Amygdala (tissue), 56 donors: ENCODE measurements at regions not wholly inside any gene's neighbourhood (a gene's known extent, or its start where the extent isn't known, plus 50 kb on each side); places are given as distances from the start of the nearest gene placed in this dataset.

Experiments used
- DNase-seq, 56 donors: peaks; one replicate each; lab custom pipeline; 2025; lab: John Stamatoyannopoulos, UW

DNA sequence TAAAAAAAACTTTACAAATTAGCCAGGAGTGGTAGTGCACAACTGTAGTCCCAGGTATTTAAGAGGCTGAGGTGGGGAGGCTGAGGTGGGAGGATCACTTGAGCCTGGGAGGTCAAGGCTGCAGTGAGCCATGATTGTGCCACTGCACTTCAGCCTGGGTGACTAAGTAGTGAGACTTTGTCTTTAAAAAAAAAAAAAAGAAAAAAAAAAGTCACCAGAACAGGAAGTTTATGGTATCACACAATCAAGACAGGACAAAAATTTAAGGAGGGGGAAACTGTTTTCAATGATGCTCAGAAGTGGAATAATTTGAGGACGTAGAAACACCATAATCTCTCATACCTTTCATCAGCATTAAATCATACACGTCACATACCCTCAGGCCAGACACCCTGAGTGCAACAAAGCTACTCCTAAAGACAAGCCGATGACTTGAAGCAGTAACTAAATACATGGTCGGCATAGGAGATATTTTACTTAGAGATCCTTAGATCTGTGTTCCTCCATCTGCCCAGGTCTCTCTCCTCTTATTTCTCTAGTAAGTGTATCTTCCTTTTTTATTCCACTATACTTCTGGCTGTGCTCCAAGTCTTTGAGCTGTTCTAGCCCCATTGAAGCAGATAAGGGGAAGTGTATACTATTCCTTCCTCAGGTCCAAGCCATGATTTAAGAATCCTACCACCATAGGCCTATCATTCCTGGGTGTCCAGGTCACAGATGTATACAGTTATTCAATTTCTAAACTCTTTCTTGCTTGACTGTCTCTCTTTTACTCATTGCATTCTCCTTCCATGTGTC is 91.3 kb upstream of the APC start:
- DNase-seq, result no peak

DNA sequence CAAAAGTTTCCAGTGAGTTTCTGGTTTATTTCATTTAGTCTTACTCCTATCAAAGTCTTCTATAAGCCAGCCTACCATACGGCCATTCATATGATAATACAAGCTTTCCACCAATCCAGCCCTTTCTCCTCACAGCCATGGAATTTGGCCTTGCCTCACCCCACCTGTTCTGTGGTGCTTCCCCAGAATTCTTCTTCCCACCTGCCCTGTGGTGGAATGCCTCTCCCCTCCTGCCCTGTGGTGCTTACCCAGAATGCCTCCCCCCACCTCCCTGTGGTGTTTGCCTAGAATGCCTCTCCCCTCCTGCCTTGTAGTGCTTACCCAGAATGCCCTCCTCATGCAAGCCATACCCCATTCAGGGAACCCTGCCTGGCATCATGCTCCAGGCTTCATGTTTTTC is 90.3 kb upstream of the APC start:
- DNase-seq, result no peak

DNA sequence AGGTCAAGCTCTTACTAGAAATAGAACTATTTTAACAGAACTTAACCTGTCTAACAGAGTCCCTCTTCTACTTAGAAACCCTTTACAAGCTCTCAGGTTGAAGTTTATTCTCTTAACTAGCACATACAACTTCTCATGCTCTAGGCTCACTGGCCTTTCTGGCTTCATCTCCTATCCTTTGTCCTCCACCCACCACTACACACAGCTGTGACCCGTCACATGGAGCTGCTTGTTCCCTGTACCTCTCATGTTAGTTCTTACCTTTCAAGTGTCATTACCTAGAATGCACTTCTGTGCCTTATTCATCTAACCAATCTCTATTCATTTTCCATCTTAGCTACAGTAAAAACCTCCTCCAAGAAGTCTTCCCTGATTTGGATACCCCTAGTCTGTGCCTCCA is 89.4 kb upstream of the APC start:
- DNase-seq, result no peak

DNA sequence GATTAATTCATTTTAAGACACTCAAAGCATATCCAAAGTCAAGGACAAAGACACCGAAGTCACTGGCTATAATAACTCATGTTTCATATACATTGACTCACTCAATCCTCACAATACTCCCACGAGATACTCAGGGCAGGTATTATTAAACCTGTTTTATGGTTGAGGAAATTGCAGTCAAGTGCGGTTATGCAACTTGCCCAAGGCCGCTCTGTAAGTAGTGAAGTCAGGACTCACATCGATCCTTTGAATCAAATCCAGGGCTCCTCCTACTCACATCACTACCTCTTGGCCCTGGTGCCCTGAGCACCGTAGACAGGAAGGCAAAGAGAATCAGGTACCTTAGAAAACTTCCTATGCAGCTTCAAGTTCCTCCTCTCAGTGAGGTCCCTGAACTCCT is 87.8 kb upstream of the APC start:
- no peak for DNase-seq

DNA sequence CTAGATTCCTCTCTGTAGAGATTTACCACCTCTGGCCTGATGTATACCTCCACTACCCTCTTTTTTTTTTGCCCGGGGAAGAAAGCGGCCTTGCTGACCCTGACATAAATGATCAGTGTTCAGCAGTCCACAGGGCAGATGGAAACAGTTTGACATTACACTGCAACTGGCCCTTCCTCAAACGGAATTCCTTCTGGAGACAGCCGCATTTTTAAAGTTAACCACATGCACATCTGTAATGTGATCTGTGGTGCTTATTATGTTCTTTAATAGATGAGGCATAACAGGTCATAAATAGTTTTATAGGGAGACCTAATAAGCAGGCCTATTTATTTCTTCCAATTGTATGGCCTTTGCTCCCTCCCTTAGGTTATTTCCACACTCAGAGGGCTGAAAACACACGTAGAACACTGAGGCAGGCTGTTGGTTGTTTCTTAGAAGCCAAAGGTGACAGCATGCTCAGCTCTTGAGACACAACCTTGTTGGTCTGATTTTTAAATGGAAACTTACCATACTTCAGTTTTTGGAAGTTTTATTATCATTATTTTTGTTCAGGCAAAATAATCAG is 84.0 kb upstream of the APC start:
- DNase-seq, result no peak

DNA sequence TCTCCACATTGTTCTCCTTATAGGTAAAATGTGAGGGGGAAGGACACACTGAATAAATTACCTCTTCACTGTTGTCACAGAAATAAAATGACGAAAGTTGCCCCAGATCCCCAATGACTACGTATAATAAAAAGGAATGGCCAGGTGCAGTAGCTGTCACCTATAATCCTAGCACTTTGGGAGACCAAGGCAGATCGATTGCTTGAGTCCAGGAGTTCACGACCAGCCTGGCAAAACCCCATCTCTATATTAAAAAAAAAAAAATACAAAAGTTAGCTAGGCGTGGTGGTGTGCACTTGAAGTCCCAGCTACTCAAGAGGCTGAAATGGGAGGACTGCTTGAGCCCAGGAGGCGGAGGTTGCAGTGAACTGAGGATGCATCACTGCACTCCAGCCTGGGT is 82.2 kb upstream of the APC start:
- no peak for DNase-seq

DNA sequence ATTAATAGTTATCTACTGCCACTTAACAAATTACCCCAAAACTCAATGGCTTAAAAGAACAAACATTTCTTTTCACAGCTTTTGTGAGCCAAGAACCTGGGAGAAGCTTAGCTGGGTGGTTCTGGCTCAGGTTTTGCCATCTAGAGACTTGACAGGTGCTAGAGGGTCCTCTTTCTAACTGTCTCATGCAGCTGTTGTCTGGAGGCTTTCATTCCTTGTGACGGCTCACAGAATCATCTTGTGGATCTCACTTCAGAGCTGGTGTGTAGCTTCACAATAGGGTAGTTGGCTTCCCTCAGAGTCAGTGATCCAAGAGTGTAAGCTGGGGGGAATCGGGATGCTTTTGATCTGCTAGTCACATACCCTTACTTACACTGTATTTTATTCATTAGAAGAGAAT is 81.2 kb upstream of the APC start:
- DNase-seq, result no peak

DNA sequence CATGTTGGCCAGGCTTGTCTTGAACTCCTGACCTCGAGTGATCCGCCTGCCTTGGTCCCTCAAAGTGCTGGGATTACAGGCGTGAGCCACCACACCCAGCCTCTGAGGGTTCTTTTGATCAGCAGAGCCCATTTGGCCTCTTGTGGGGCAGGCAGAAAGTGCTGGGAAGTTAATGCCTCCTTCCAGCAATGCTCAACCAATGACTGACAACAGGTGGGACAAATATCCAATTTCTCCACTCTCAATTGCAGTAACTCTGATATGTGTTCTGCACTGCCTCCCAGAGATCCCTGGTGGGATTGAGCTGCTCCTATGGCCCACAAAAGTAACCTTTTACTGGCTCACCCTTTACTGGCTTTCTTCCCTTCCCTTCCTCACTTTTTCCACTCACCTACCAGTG is 79.9 kb upstream of the APC start:
- no peak for DNase-seq

DNA sequence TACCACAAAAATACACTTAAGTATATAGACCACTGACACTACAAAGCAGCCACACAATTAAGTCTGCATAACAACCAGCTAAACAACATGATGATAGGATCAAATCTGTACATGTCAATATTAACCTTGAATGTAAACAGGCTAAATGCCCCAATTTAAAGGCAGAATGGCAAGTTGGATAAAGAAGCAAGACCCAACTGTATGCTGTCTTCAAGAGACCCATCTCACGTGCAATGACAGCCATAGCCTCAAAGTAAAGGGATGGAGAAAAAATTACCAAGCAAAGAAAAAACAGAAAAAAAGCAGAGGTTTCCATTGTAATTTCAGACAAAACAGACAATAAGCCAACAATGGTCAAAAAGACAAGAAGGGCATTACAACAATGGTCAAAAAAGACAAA is 77.3 kb upstream of the APC start:
- no peak for DNase-seq

DNA sequence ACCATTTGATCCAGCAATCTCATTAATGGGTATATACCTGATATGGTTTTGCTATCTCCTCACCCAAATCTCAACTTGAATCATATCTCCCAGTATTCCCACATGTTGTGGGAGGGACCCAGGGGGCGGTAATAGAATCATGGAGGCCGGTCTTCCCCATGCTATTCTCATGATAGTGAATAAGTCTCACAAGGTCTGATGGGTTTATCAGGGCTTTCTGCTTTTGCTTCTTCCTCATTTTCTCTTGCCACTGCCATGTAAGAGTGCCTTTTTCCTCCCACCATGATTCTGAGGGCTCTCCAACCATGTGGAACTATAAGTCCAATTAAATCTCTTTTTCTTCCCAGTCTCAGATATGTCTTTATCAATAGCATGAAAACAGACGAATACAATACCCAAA is 74.5 kb upstream of the APC start:
- no peak for DNase-seq

DNA sequence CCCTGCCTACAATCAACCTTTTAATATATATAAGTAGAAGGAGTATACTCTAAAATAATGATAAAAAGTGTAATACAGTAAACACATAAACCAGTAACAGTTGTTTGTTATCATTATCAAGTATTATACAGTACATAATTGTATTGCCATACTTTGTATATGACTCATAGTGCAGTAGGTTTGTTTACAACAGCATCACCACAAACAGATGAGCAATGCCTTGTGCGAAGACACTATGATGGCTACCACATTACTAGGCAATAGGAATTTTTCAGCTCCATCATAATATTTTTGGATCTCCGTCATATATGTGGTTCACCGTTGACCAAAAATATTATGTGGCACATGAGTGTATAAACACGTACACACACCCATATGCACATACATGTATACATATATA is 69.7 kb upstream of the APC start:
- DNase-seq, result no peak

DNA sequence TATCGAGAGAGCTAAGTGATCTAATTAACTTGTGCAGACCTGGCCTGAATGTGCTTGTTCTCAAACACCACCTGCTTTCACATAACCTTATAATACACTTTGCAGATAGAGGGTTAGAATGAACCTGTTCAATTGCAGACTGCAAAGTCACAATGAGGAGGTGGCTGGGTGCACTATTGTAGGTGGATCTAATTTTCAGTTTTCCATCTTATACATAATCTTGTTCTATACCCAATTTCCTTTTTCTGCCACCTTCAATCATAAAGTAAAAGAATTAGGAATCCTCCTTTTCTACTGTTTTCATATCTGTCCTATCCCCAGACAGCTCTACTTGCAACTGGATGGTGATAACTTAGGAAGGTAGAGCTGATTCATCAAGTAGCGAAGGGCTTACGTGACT is 68.8 kb upstream of the APC start:
- DNase-seq, result no peak

DNA sequence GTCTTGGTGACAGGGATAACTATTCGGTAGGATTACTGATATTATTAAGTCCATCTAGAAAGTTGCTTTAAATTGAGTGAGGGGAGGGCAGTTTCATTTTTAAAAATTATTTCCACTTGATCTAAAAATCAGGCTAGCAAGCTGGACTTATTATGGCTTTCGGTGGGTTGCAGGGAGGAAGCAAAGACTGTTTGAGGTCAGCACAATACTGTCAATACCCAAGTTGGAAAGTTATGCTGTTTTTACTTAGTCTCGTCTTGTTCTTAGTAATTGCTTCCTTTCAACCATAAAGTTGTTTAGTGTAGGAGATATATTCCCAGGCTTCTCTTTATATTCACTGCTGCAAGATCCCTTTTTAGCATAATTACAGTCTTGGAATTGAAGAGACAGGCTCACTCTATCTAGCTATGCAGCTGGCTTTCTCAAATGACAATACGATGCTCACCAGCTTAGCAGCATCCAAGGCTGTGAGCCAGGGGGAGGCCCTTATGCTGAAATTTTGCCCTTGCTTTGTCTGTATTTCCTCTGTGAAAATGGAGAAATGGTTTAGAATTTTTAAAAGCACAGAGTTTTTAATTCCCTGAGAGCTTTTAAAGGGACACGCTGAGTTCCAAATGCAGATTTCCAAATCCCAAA is 68.2 kb upstream of the APC start:
- peak in 12 of 56 donors; percentile 2 to 22 (median 10) for DNase-seq

DNA sequence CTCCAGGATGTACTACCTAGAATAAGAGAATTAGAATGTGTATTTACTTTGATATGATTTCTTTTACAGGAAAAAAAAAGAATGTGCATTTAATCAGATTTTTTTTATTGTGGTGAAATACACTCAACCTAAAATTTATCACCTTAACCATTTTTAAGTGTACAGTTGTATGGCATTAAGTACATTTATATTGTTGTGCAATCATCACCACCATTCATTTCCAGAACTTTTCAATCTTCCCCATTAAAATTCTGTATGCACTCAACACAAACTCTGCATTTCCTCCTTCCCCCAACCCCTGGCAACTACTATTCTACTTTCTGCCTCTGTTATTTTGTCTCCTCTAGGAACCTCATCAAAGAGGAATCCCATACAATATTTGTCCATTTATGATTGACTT is 66.0 kb upstream of the APC start:
- no peak for DNase-seq

DNA sequence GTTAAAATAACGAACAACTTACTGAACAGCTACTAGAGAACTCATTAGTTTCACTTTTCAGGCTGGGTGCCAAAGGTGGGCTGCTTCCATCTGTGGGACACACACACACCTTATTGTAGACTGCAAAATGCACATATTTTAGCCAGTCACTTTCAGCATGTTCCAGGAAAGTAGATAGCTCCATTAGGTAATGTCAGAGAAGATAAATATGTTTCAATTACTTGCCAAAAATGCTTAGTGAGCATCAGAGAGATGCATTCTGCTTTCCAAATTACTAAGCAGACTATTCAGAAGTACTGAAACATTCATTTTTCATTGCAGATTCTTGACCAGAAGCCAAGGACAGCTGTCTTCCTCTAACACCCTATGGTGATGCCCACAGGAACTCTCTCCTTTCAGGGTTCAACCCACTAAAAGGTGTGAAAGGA is 56.2 kb upstream of the APC start:
- no peak for DNase-seq

DNA sequence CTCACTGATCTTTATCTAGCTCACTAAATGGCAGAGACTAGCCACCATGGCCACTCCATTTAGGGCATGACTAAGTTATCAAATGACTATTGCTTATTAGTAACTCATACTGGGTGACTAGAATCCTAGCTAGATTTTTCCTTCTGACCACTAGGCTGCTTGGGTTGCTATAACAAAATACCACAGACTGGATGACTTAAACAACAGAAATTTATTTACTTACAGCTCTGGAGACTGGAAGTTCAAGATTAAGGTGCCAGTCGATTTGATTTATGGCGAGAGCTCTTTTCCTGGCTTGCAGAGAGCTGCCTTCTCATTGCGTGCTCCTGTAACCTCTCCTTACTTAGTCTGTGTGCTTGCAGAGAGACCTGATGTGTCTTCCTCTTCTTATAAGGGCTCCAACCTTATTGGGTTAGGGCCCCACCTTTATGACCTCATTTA is 55.0 kb upstream of the APC start:
- no peak for DNase-seq

DNA sequence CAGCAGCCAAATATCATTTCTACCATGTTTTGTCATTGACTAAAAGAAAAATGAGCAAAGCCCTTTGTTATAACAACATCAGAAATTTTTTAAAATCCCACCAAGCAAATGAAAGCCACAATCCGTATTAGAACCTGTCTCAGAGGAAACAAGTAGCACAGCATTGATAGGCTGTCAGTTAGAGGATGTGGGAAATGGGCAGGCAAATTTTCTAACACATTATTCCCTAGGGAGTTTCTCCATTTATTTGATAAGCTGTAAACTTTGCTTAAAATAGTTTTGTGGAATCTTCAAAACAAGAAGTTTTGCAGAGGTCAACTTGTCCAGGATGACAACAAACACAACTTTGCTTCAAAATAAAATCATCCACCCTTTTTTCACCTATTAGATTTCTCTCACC is 53.6 kb upstream of the APC start:
- no peak for DNase-seq

DNA sequence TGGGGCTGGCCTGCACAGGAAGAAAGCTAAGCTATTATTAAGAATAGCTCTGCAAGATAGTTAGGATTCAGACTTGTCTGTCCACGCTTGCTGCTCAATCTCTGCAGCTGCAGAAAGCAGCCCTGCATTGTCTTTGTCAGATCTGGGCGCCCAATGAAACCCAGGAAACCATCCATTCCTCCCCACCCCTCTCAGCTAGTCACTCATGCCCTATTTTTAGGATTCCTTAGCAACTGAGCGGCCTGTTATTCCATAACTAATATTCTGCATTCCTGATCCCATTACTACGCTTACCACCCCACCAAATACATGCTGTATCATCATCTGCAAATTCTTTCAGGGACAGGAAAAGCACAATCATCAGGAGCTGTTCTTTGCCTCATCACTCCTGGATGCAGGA is 52.9 kb upstream of the APC start:
- peak in 27 of 56 donors; percentile 3 to 60 (median 29) for DNase-seq

DNA sequence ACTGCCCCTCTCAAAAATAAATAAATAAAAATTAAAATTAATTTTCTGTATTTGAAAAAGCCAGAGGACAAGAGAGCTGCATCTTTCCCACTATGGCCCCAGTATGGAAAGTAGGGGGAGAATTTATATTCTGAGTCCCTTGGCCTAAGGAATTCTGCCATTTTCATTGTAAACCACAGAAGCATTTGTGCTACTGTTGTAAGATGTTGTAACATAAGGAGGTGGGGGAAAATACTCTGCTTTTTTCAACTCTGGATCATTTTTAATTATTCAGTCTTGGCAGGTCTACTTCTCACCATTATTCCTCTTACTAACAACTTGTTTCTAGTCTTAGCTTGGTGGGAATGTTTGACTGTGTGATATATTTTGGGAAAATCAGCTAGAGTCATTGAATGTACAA is 52.3 kb upstream of the APC start:
- DNase-seq, result no peak

DNA sequence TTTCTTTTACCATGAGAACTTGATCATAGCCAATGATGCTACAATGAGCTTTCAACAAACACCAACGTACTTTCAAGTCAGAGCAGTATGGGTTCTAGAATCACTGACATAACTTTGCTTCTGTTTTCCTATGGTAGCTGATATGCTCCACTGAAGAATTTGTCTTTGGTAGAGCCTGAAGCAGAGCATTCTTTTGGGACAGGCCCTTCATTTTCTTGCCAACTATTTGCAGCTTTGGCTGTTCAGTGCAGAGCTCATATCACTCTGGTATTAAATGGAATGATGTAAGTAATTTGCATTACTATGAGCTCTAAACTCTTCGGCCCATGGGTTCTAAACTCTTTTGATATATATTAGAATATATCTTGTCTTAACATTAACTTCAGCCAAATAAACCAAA is 51.8 kb upstream of the APC start:
- DNase-seq, result no peak

DNA sequence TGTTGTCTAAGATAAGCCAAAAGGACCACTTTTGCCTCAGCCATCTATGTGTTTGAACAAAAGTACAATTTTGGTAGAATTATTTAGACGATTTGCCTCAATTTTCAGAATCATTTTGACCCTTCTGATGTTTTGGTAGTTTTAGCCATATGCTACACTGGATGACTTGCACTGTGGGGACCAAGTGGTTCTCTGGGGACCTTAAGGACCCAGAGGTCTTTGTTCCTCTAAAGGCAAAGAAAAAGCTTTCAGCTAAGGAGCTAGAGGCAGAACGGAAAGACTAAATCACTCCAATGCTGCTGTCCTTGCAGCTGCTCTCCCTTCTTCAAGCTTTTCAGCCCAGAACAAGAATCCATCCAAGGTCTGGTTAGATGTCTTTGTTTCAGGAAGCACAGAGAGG is 51.0 kb upstream of the APC start:
- DNase-seq, result no peak

DNA sequence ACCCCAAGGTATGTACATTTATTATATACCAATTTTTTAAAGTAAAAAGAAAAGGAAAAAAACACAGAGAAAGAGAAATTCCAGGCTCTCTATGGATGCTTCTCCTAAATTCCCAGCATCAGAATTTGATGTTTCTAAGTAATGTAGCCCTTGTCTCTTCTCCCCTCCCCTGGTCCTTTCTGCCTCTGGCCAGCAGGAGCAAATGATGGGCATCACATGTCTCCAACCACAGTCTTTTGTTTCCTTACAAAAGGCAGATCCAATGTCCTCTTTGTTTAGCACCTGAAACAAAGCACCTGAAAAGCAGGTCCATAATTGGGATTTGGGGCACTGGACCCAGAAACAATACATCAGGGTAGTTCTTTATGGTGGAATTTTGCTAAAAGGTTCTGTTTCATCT is 50.4 kb upstream of the APC start:
- no peak for DNase-seq
